ENCODE measurements at regions not wholly inside any gene's neighbourhood (a gene's known extent, or its start where the extent isn't known, plus 50 kb on each side); places are given as distances from the start of the nearest gene placed in this dataset.
"Not testable (repeated sequence)": the region's sequence is repeated elsewhere in the genome, so short reads cannot be mapped to it uniquely, and the experiment has no call there.

- H4K20me1 ChIP-seq (replicated peaks in 1 of 2; ENCODE audit: control insufficient read depth in 1 of 2, insufficient read depth in 2 of 2, low read length in 2 of 2); H3K27ac ChIP-seq (ENCODE audit: low read depth, low read length); H3K9ac ChIP-seq (replicated peaks in 1 of 4; ENCODE audit: extremely low read depth in 1 of 4, low read depth in 3 of 4, low read length in 3 of 4); H3K14ac ChIP-seq (ENCODE audit: insufficient read length); H3K4me2 ChIP-seq (ENCODE audit: insufficient read depth in 1 of 2, low read depth in 2 of 2, low read length in 2 of 2); H2BK120ac ChIP-seq (replicated peaks; ENCODE audit: low read depth, low read length); H4K5ac ChIP-seq (ENCODE audit: insufficient read length, low read depth, low read length); H2BK12ac ChIP-seq (ENCODE audit: low read depth, low read length); H3K56ac ChIP-seq (replicated peaks; ENCODE audit: insufficient read length, low read depth, low read length); H2BK15ac ChIP-seq (ENCODE audit: low read length); H2AK5ac ChIP-seq (ENCODE audit: low read depth, low read length); FAIRE-seq; POLR2A ChIA-PET (ENCODE audit: partially characterized antibody); H2BK5ac ChIP-seq (ENCODE audit: low read depth, low read length); H3K79me1 ChIP-seq (ENCODE audit: low read depth, low read length); CTCF ChIA-PET (ENCODE audit: partially characterized antibody); H4K8ac ChIP-seq (ENCODE audit: extremely low read depth, insufficient read depth, low read length); H3K27me3 ChIP-seq (replicated peaks in 1 of 4; ENCODE audit: control insufficient read depth in 3 of 4, extremely low read depth in 1 of 4, insufficient read depth in 3 of 4, low read length in 3 of 4); H3K36me3 ChIP-seq (ENCODE audit: control insufficient read depth in 2 of 4, insufficient read depth in 4 of 4, low read length in 3 of 4); H3K23me2 ChIP-seq (ENCODE audit: low read depth, low read length); H3K18ac ChIP-seq (ENCODE audit: extremely low read depth, low read length); DNase-seq (ENCODE audit: low read depth in 1 of 2, low spot score in 2 of 2); H3K4me1 ChIP-seq (replicated peaks in 1 of 4; ENCODE audit: control insufficient read depth in 3 of 4, insufficient read depth in 4 of 4, low read length in 3 of 4); H4K91ac ChIP-seq (replicated peaks; ENCODE audit: insufficient read length, low read length); H3K23ac ChIP-seq (ENCODE audit: insufficient read length); H2BK20ac ChIP-seq (ENCODE audit: low read length); H2AFZ ChIP-seq (ENCODE audit: low read length); H3K4ac ChIP-seq (replicated peaks; ENCODE audit: insufficient read length, low read depth, low read length); H3K79me2 ChIP-seq (ENCODE audit: control insufficient read depth in 1 of 2, insufficient read depth in 2 of 2, low read length in 2 of 2); H3K4me3 ChIP-seq (ENCODE audit: extremely low read depth in 1 of 4, insufficient read depth in 2 of 4, low read depth in 3 of 4, low read length in 4 of 4); H3K9me3 ChIP-seq (ENCODE audit: insufficient read depth in 2 of 2, low read depth in 1 of 2, low read length in 1 of 2): not testable (repeated sequence)
- 83% methylated on average over 2 of the region's 9 CpGs; no CpG with 5 or more reads in 1 of the 2 experiments for WGBS, 2 experiments (ENCODE audit: extremely low coverage in 1 of 2, insufficient coverage in 1 of 2, insufficient read length in 1 of 2, insufficient replicate concordance in 2 of 2, low coverage in 1 of 2, low lambda C conversion rate in 2 of 2, missing lambda C conversion rate in 1 of 2)
Measured at GRCh38 chr2:110022278-110022677, 93.3 kb downstream of the MALL start.

GRCh38 chr2:110026126-110026785 is 89.4 kb downstream of the MALL start:
- not testable (repeated sequence) for DNase-seq (ENCODE audit: low read depth in 1 of 2, low spot score in 2 of 2)

More at GRCh38 chr2:110026126-110026785, 89.4 kb downstream of the MALL start:
- H4K5ac ChIP-seq (ENCODE audit: insufficient read length, low read depth, low read length); H3K14ac ChIP-seq (ENCODE audit: insufficient read length); H3K56ac ChIP-seq (replicated peaks; ENCODE audit: insufficient read length, low read depth, low read length); H3K27me3 ChIP-seq (replicated peaks in 1 of 4; ENCODE audit: control insufficient read depth in 3 of 4, extremely low read depth in 1 of 4, insufficient read depth in 3 of 4, low read length in 3 of 4); FAIRE-seq; CTCF ChIA-PET (ENCODE audit: partially characterized antibody); H3K4me1 ChIP-seq (replicated peaks in 1 of 4; ENCODE audit: control insufficient read depth in 3 of 4, insufficient read depth in 4 of 4, low read length in 3 of 4); POLR2A ChIA-PET (ENCODE audit: partially characterized antibody); H3K23me2 ChIP-seq (ENCODE audit: low read depth, low read length); H2AFZ ChIP-seq (ENCODE audit: low read length); H2BK20ac ChIP-seq (ENCODE audit: low read length); H3K18ac ChIP-seq (ENCODE audit: extremely low read depth, low read length); H3K27ac ChIP-seq (ENCODE audit: low read depth, low read length); H2AK5ac ChIP-seq (ENCODE audit: low read depth, low read length); H3K79me2 ChIP-seq (ENCODE audit: control insufficient read depth in 1 of 2, insufficient read depth in 2 of 2, low read length in 2 of 2); H2BK15ac ChIP-seq (ENCODE audit: low read length); H4K91ac ChIP-seq (replicated peaks; ENCODE audit: insufficient read length, low read length); H3K4ac ChIP-seq (replicated peaks; ENCODE audit: insufficient read length, low read depth, low read length); H4K20me1 ChIP-seq (replicated peaks in 1 of 2; ENCODE audit: control insufficient read depth in 1 of 2, insufficient read depth in 2 of 2, low read length in 2 of 2); H3K4me3 ChIP-seq (ENCODE audit: extremely low read depth in 1 of 4, insufficient read depth in 2 of 4, low read depth in 3 of 4, low read length in 4 of 4); H2BK5ac ChIP-seq (ENCODE audit: low read depth, low read length); H2BK12ac ChIP-seq (ENCODE audit: low read depth, low read length); H4K8ac ChIP-seq (ENCODE audit: extremely low read depth, insufficient read depth, low read length); H3K9me3 ChIP-seq (ENCODE audit: insufficient read depth in 2 of 2, low read depth in 1 of 2, low read length in 1 of 2); H3K79me1 ChIP-seq (ENCODE audit: low read depth, low read length); H3K23ac ChIP-seq (ENCODE audit: insufficient read length); H3K36me3 ChIP-seq (ENCODE audit: control insufficient read depth in 2 of 4, insufficient read depth in 4 of 4, low read length in 3 of 4); H3K9ac ChIP-seq (replicated peaks in 1 of 4; ENCODE audit: extremely low read depth in 1 of 4, low read depth in 3 of 4, low read length in 3 of 4); H2BK120ac ChIP-seq (replicated peaks; ENCODE audit: low read depth, low read length); H3K4me2 ChIP-seq (ENCODE audit: insufficient read depth in 1 of 2, low read depth in 2 of 2, low read length in 2 of 2): not testable (repeated sequence)
- no CpG with 5 or more reads among the region's 8 CpGs for WGBS, 2 experiments (ENCODE audit: extremely low coverage in 1 of 2, insufficient coverage in 1 of 2, insufficient read length in 1 of 2, insufficient replicate concordance in 2 of 2, low coverage in 1 of 2, low lambda C conversion rate in 2 of 2, missing lambda C conversion rate in 1 of 2)

Measured in H1 (cell line).